GM21825 (cell line): ENCODE measurements at regions not wholly inside any gene's neighbourhood (a gene's known extent, or its start where the extent isn't known, plus 50 kb on each side); places are given as distances from the start of the nearest gene placed in this dataset.
"Not testable (repeated sequence)": the region's sequence is repeated elsewhere in the genome, so short reads cannot be mapped to it uniquely, and the experiment has no call there.

Experiments used
- ATAC-seq: cut with Tn5 transposase; IDR thresholded peaks from one replicate; pipeline ENCODE4 v1.9.1; 2021; ENCODE audit warnings: mild to moderate bottlenecking, moderate library complexity; ENCODE audit not compliant: unreplicated experiment

DNA sequence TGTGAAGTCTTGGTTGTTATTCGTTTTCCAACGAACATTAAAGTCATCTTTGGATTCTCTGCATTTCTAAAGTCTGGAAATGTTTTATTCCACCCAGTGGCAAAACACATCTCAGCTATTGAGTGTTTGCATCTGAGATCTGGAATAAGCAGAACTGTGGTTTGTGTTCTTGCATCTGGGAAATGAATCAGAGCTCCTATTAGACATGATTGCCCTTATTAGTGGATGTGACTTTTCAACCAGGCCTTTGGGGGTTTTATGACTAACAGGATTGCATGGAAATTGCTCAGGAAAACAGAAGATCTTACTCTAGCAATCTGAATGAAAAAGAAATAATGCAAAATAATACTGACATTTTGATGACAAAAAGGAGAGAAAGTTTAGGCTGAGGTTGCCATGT lies 488.8 kb downstream of the IRS2 start:
- ATAC-seq: no peak

- no peak for ATAC-seq
These were observed 493.2 kb downstream of the IRS2 start for GRCh38 chr13:109293166-109293565.

- no peak for ATAC-seq
These were observed 498.2 kb downstream of the IRS2 start for GRCh38 chr13:109288151-109288709.

GRCh38 chr13:109287553-109287952 lies 498.8 kb downstream of the IRS2 start:
- ATAC-seq: no peak

GRCh38 chr13:109285586-109285985 lies 500.8 kb downstream of the IRS2 start:
- no peak for ATAC-seq

GRCh38 chr13:109281903-109282635 lies 504.3 kb downstream of the IRS2 start:
- ATAC-seq: no peak

GRCh38 chr13:109281017-109281902 lies 505.1 kb downstream of the IRS2 start:
- no peak for ATAC-seq

GRCh38 chr13:109276261-109276660 lies 510.1 kb downstream of the IRS2 start:
- no peak for ATAC-seq

DNA sequence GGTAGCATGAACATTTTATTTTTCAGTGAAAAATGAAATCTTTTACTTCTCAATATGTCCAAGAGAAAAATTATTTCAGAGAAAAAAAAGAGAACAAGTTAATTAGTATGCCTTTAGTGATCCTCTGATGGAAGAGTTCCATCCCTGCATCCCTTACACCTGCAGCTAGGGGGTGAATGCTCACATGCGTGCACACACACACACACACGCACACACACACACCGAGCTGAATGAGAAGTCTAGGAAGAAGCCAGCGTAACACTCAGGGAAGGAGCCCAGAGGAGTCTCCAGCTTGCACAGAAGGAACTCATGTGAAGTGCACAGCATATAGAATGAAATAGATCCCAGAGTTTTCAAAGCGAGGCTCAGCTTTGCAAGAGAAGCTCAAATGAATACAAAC lies 510.5 kb downstream of the IRS2 start:
- no peak for ATAC-seq

GRCh38 chr13:109275139-109275745 lies 511.1 kb downstream of the IRS2 start:
- ATAC-seq: no peak

DNA sequence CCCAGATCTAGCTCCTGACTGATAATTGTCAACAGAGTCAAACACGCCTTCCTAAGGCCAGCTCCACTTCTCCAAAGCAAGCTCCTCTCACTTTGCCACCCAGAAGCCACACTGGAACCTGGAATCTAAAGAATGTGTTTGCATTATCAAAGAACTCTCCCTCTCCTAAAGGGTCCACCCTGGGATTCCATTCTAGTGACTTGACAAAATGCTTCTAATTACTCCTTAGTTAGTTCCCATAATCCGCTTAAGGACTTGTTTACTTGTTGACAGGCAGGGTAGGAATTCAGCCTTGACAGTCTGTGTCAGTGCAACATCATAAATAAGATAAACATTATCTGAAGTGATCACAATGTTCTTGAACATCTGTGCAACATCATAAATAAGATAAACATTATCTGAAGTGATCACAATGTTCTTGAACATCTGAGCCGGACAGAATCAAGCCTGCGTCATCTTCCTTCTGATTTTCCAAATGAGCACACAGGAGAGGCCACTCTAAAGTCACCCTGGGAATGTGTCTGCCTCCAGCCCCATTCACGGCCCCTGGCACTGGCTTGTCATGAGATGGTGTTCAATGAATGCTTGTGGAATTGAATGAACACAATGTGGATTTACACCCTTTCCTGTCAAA lies 512.1 kb downstream of the IRS2 start:
- no peak for ATAC-seq

DNA sequence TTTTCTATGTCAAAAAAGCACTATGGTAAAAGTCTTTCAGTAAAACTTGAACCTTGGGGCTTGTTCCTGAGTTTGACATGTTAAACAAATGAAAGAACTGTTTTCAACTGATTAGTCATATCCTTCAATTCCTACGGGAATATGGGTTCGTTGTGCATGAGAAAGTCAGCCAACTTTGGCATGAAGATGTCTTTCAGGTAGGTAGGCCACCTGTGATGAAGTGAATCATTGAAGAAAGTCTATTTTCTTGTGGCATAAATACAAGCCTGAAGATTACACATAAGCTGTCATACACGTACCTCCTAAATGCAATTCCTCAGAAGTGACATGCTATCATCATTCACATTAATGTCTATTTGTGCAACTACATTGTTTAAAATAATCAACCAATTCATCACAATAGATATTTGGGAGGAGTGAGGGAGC lies 513.0 kb downstream of the IRS2 start:
- ATAC-seq: no peak

- no peak for ATAC-seq
These were observed 513.6 kb downstream of the IRS2 start for GRCh38 chr13:109272595-109273325.

DNA sequence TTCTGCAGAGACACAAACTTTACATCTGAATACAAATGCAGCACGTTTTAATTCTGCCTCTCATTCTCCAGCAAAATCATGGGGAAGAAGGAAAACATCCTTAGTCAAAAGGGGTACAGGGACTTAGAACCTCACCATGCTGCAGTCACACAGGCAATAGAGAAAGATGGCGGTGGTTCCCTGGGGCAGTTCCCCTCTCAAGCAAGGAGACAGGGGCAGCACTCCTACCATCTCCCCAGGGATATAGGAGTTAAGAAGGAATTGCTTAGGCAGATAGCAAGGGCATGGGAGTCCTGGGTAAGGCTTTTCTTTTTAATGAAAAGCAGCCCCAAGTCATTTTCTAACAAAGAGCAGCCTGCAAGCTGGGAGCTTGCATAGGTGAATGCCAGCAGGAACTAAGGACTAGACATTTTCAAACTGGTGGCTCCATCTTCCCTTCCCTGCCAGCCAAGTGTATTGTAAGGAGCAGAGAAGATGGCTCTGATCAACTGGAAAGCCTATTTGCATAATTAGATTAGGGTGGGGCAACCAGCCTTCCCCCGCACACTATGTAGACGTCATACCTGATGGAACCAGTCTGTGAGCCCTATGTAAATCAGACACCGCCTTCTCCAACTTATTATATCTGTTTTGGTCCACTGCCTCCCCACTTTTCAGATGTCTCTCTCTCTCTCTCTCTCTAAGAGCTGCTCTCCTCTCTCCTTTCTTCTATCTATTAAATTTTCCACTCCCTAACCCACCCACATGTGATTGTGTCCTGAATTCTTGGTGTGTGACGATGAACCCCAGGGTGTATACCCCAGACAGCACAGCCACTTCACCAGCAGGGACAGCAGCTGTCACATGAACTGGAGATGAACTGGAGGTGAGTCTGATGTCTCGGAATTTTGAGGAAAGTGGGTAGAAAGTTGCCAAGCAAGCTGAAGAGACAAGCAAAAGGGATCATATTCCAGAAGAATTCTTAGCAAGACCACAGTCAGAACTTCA lies 514.5 kb downstream of the IRS2 start:
- no peak for ATAC-seq

DNA sequence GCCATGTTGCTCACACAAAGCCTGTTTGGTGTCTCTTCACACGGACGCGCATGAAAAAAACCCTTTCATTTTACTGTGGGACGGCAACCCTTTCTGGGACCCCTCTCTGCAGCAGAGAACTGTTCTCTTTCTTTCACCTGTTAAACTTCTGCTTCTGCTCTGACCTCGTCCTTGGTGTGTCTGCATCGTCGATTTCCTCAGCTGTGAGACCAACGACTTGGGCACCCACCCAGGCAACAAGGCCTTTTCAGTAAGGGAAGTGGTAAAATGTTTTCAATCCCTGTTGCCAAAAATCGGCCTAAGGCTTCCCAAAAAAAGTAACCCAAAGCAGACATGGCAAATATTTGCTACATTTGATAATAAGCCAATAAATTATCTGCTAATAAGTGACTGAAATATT lies 515.3 kb downstream of the IRS2 start:
- ATAC-seq: no peak

- not testable (repeated sequence) for ATAC-seq
These were observed 517.0 kb downstream of the IRS2 start for GRCh38 chr13:109269381-109269780.

DNA sequence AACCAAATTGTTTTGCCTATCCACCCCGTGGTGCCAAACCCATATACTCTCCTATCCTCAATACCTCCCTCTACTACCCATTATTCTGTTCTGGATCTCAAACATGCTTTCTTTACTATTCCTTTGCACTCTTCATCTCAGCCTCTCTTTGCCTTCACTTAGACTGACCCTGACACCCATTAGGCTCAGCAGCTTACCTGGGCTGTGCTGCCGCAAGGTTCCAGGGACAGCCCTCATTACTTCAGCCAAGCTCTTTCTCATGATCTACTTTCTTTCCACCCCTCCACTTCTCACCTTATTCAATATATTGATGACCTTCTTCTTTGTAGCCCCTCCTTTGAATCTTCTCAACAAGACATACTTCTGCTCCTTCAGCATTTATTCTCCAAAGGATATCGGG lies 517.9 kb downstream of the IRS2 start:
- ATAC-seq: not testable (repeated sequence)

DNA sequence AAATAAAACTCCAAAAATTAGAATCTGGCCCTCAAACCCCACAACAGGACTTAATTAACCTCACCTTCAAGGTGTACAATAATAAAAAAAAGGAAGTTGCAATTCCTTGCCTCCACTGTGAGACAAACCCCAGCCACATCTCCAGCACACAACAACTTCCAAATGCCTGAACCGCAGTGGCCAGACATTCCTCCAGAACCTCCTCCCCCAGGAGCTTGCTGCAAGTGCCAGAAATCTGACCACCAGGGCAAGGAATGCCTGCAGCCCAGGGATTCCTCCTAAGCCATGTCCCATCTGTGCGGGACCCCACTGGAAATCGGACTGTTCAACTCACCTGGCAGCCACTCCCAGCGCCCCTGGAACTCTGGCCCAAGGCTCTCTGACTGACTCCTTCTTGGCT lies 519.0 kb downstream of the IRS2 start:
- ATAC-seq: not testable (repeated sequence)

GRCh38 chr13:109265438-109265742 lies 521.0 kb downstream of the IRS2 start:
- ATAC-seq: not testable (repeated sequence)
